GM18499 (cell line): ENCODE measurements at regions not wholly inside any gene's neighbourhood (a gene's known extent, or its start where the extent isn't known, plus 50 kb on each side); places are given as distances from the start of the nearest gene placed in this dataset.

ENCODE experiments used
- ATAC-seq: cut with Tn5 transposase; IDR thresholded peaks from one replicate; pipeline ENCODE4 v1.9.1; 2021; ENCODE audit warnings: moderate number of reproducible peaks; ENCODE audit not compliant: insufficient read depth, unreplicated experiment

GRCh38 chr16:73191660-73192046, 143.7 kb upstream of the ZFHX3 start:
- ATAC-seq: no peak

- no peak for ATAC-seq
These were observed 143.0 kb upstream of the ZFHX3 start for GRCh38 chr16:73190688-73191659.

GRCh38 chr16:73190256-73190655, 142.3 kb upstream of the ZFHX3 start:
- ATAC-seq: no peak

- no peak for ATAC-seq
These were observed 141.2 kb upstream of the ZFHX3 start for GRCh38 chr16:73189136-73189535.

- no peak for ATAC-seq
These were observed 139.0 kb upstream of the ZFHX3 start for GRCh38 chr16:73186752-73187601.

- ATAC-seq: no peak
These were observed 137.8 kb upstream of the ZFHX3 start for GRCh38 chr16:73185737-73186136.

- no peak for ATAC-seq
These were observed 135.7 kb upstream of the ZFHX3 start for GRCh38 chr16:73183611-73184092.

- no peak for ATAC-seq
These were observed 131.9 kb upstream of the ZFHX3 start for GRCh38 chr16:73179705-73180331.

GRCh38 chr16:73177729-73178295, 129.9 kb upstream of the ZFHX3 start:
- no peak for ATAC-seq

GRCh38 chr16:73176577-73177013, 128.7 kb upstream of the ZFHX3 start:
- no peak for ATAC-seq

GRCh38 chr16:73172973-73173709, 125.2 kb upstream of the ZFHX3 start:
- ATAC-seq: no peak

- no peak for ATAC-seq
These were observed 124.5 kb upstream of the ZFHX3 start for GRCh38 chr16:73172241-73172972.

- no peak for ATAC-seq
These were observed 123.9 kb upstream of the ZFHX3 start for GRCh38 chr16:73171901-73172240.

- no peak for ATAC-seq
These were observed 123.5 kb upstream of the ZFHX3 start for GRCh38 chr16:73171380-73171779.

GRCh38 chr16:73170612-73171038, 122.7 kb upstream of the ZFHX3 start:
- no peak for ATAC-seq

- ATAC-seq: no peak
These were observed 119.1 kb upstream of the ZFHX3 start for GRCh38 chr16:73166947-73167550.

GRCh38 chr16:73166441-73166851, 118.5 kb upstream of the ZFHX3 start:
- ATAC-seq: no peak

- ATAC-seq: no peak
These were observed 115.4 kb upstream of the ZFHX3 start for GRCh38 chr16:73163238-73163815.
